HCT116 (cell line): ENCODE measurements at regions not wholly inside any gene's neighbourhood (a gene's known extent, or its start where the extent isn't known, plus 50 kb on each side); places are given as distances from the start of the nearest gene placed in this dataset.

Experiments
- ATAC-seq: fragments of 200-7000 bp; cut with Tn5 transposase; 2 replicates; pipeline ENCODE4 v1.9.1; 2020; ENCODE audit warnings: mild to moderate bottlenecking, moderate library complexity
- BruUV-seq: library from RNA; stranded (reverse); fragments of 400-500 nt; replicated peaks from 2 replicates; lab custom pipeline; 2021; lab: Mats Ljungman, UMichigan
- CTCF ChIA-PET: fragments of 300-600 bp; sonication (Branson Sonifier 250); formaldehyde crosslinking; loops from one replicate; lab custom pipeline; 2021; ENCODE audit warnings: antibody characterized with exemption; lab: Charles Lee
- POLR2A ChIA-PET: fragments of 300-600, 350-600 bp; sonication (Branson Sonifier 250); formaldehyde crosslinking; loops from one replicate; lab custom pipeline; 2021; ENCODE audit warnings: antibody characterized with exemption; lab: Charles Lee
- RAD21 ChIA-PET, 2 experiments: fragments of 300-600 bp; sonication (Branson Sonifier 250); formaldehyde crosslinking; loops; one replicate each; lab custom pipeline; 2023; ENCODE audit warnings: low total read pairs in 2 of 2; ENCODE audit not compliant: uncharacterized antibody in 2 of 2, unreplicated experiment in 2 of 2, low non-redundant PET in 1 of 2; lab: Charles Lee
- DNase-seq: peaks from one replicate; pipeline ENCODE4 v3.0.0-alpha.2; 2010; ENCODE audit warnings: low read depth, low spot score
- H2AFZ ChIP-seq: fragments of 200-600 bp; shearing (Covaris generic), sonication (generic); 2 replicates; pipeline ENCODE4 v1.6.1; 2017; ENCODE audit warnings: low read depth, mixed run types, mixed read lengths, antibody characterized with exemption, low read length; ENCODE audit not compliant: poor library complexity, severe bottlenecking
- H3K27ac ChIP-seq: 2 replicates; pipeline ENCODE4 v1.5.1; 2012; ENCODE audit warnings: low read depth, low read length
- H3K27me3 ChIP-seq: fragments of 200-600 bp; sonication (generic); 2 replicates; pipeline ENCODE4 v1.6.1; 2016; ENCODE audit warnings: mixed run types, low read length, mixed read lengths; ENCODE audit not compliant: insufficient read depth
- H3K36me3 ChIP-seq, 2 experiments: fragments of 200-500 bp in 1 of 2; fragments of 200-600 bp in 1 of 2; sonication (Bioruptor generic) in 1 of 2; sonication (generic) in 1 of 2; 2 replicates each; pipeline versions ENCODE4 v1.5.1 to v1.6.1; 2014 to 2016; ENCODE audit warnings: low read length in 2 of 2, inconsistent platforms in 1 of 2, mixed read lengths in 1 of 2, mixed run types in 1 of 2; ENCODE audit not compliant: insufficient read depth in 2 of 2, control insufficient read depth in 1 of 2
- H3K4me1 ChIP-seq, 2 experiments: fragments of 200-600 bp in 1 of 2; sonication (generic) in 1 of 2; 2 replicates each; pipeline versions ENCODE4 v1.5.1 to v1.6.1; 2012 to 2017; ENCODE audit warnings: low read length in 2 of 2, inconsistent platforms in 1 of 2, mild to moderate bottlenecking in 1 of 2, mixed read lengths in 1 of 2, mixed run types in 1 of 2, moderate library complexity in 1 of 2; ENCODE audit not compliant: insufficient read depth in 2 of 2, control insufficient read depth in 1 of 2
- H3K4me2 ChIP-seq: fragments of 200-600 bp; sonication (generic); 2 replicates; pipeline ENCODE4 v1.6.1; 2017; ENCODE audit warnings: mixed run types, low read length, mixed read lengths
- H3K4me3 ChIP-seq, 2 experiments: fragments of 200-600 bp in 1 of 2; sonication (generic) in 1 of 2; replicated peaks in 1 of 2; 2 replicates each; pipeline ENCODE4 v1.5.1; 2011 to 2016; ENCODE audit warnings: low read length in 2 of 2, control low read depth in 1 of 2, low read depth in 1 of 2, mild to moderate bottlenecking in 1 of 2, mixed read lengths in 1 of 2, mixed run types in 1 of 2
- H3K79me2 ChIP-seq: fragments of 200-600 bp; sonication (generic); 2 replicates; pipeline ENCODE4 v1.6.1; 2017; ENCODE audit warnings: mild to moderate bottlenecking, mixed run types, low read length, moderate library complexity, mixed read lengths; ENCODE audit not compliant: insufficient read depth
- H3K9ac ChIP-seq: fragments of 200-600 bp; sonication (generic); 2 replicates; pipeline ENCODE4 v1.6.1; 2016; ENCODE audit warnings: low read length, mixed read lengths
- H3K9me2 ChIP-seq: fragments of 200-600 bp; sonication (generic), shearing (Covaris generic); 2 replicates; pipeline ENCODE4 v1.6.1; 2017; ENCODE audit warnings: mixed run types, mild to moderate bottlenecking, moderate library complexity; ENCODE audit not compliant: insufficient read depth
- H3K9me3 ChIP-seq, 2 experiments: fragments of 200-500 bp in 1 of 2; fragments of 200-600 bp in 1 of 2; sonication (Bioruptor generic) in 1 of 2; sonication (generic) in 1 of 2; 2 replicates each; pipeline ENCODE4 v1.6.1; 2014 to 2017; ENCODE audit warnings: low read length in 2 of 2, mixed read lengths in 2 of 2, inconsistent platforms in 1 of 2, low read depth in 1 of 2, mild to moderate bottlenecking in 1 of 2, mixed run types in 1 of 2, moderate library complexity in 1 of 2; ENCODE audit not compliant: control insufficient read depth in 1 of 2, insufficient read depth in 1 of 2
- H4K20me1 ChIP-seq: fragments of 200-600 bp; sonication (generic), shearing (Covaris generic); 2 replicates; pipeline ENCODE4 v1.6.1; 2017; ENCODE audit warnings: mixed run types, mild to moderate bottlenecking, moderate library complexity; ENCODE audit not compliant: insufficient read depth
- CEBPB ChIP-seq: IDR thresholded peaks from 2 replicates; pipeline ENCODE4 v1.6.1; 2012; ENCODE audit warnings: low read depth
- ELF1 ChIP-seq: IDR thresholded peaks from 2 replicates; pipeline ENCODE4 v1.6.1; 2012; ENCODE audit warnings: low read depth, borderline replicate concordance
- EZH2 ChIP-seq: fragments of 200-600 bp; sonication (generic); IDR thresholded peaks from 2 replicates; pipeline ENCODE4 v1.6.1; 2017; ENCODE audit warnings: antibody characterized with exemption, mixed run types
- JUND ChIP-seq: IDR thresholded peaks from 2 replicates; pipeline ENCODE4 v1.6.1; 2012
- POLR2AphosphoS5 ChIP-seq: IDR thresholded peaks from 2 replicates; pipeline ENCODE4 v1.6.1; 2011; ENCODE audit warnings: mild to moderate bottlenecking, low read depth, low read length, moderate library complexity
- RAD21 ChIP-seq: IDR thresholded peaks from 2 replicates; pipeline ENCODE4 v1.6.1; 2012; ENCODE audit warnings: low read depth, mild to moderate bottlenecking
- YY1 ChIP-seq: IDR thresholded peaks from 2 replicates; pipeline ENCODE4 v1.6.1; 2011; ENCODE audit warnings: low read length, low read depth, moderate library complexity, mild to moderate bottlenecking; ENCODE audit not compliant: insufficient replicate concordance; ENCODE audit errors: extremely low read depth
- intact Hi-C: fragments of 100-400 bp; cut with micrococcal nuclease; formaldehyde crosslinking; loops from 2 replicates; pipeline ENCODE4 v1.10.0; 2022
- TF ChIP-seq, protein P1 (sequence below): IDR thresholded peaks from 2 replicates; pipeline ENCODE4 v1.6.1; 2012

- no peak overlapping the region for H3K4me3 ChIP-seq
- ChIA-PET POLR2A (no interaction called here), CTCF (no interaction called here), RAD21 (no interaction called here)
- peaks cover 6 to 22% of the 10 kb centered on the region in 2 experiments; a peak in 3 of 4 replicates for H3K9me3 ChIP-seq
- H3K79me2 ChIP-seq = no peaks in the 10 kb centered on the region
- no peak overlapping the region for H3K27ac ChIP-seq
- H3K4me1 ChIP-seq = no peaks in the 10 kb centered on the region
- no peaks in the 10 kb centered on the region for H3K9me2 ChIP-seq
- ATAC-seq (no peak), DNase-seq (no peak)
- no peak overlapping the region for H2AFZ ChIP-seq
- H3K27me3 ChIP-seq = no peaks in the 10 kb centered on the region
- H3K9ac ChIP-seq = no peak overlapping the region
- TF ChIP-seq CEBPB = no peak
- TF ChIP-seq EZH2 = no peak
- no peak overlapping the region for H3K4me2 ChIP-seq
- H4K20me1 ChIP-seq = no peaks in the 10 kb centered on the region
- intact Hi-C loops = no loop called here
- no TSS peak for BruUV-seq
- no peaks in the 10 kb centered on the region for H3K36me3 ChIP-seq
Observed at GRCh38 chr5:20537911-20538703, 550.1 kb upstream of the CDH18 start.

- TF ChIP-seq EZH2 (no peak), JUND (no peak), YY1 (no peak), ELF1 (no peak), RAD21 (no peak), POLR2AphosphoS5 (no peak)
- TF ChIP-seq, protein P1, sequence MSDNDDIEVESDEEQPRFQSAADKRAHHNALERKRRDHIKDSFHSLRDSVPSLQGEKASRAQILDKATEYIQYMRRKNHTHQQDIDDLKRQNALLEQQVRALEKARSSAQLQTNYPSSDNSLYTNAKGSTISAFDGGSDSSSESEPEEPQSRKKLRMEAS = no peak
- Histone ChIP-seq H3K4me3 (no peak overlapping the region), H3K9me3 (peaks cover 6 to 22% of the 10 kb centered on the region in 2 experiments; a peak in 2 of 4 replicates), H3K79me2 (no peaks in the 10 kb centered on the region), H3K4me2 (no peak overlapping the region), H2AFZ (no peak overlapping the region), H3K27me3 (no peaks in the 10 kb centered on the region), H3K9ac (no peak overlapping the region), H3K27ac (no peak overlapping the region), H3K4me1 (no peaks in the 10 kb centered on the region), H3K9me2 (no peaks in the 10 kb centered on the region), H3K36me3 (no peaks in the 10 kb centered on the region), H4K20me1 (no peaks in the 10 kb centered on the region)
- ChIA-PET RAD21 (no interaction called here), POLR2A (no interaction called here), CTCF (no interaction called here)
- ATAC-seq (no peak), DNase-seq (no peak)
- intact Hi-C loops = no loop called here
- BruUV-seq = no TSS peak
Observed at GRCh38 chr5:20536813-20537212, 548.8 kb upstream of the CDH18 start.
